GM21723 (cell line): ENCODE measurements at regions not wholly inside any gene's neighbourhood (a gene's known extent, or its start where the extent isn't known, plus 50 kb on each side); places are given as distances from the start of the nearest gene placed in this dataset.
"Not testable (repeated sequence)": the region's sequence is repeated elsewhere in the genome, so short reads cannot be mapped to it uniquely, and the experiment has no call there.

Experiments
- ATAC-seq: cut with Tn5 transposase; IDR thresholded peaks from one replicate; pipeline ENCODE4 v1.9.1; 2021; ENCODE audit warnings: mild to moderate bottlenecking, moderate library complexity; ENCODE audit not compliant: unreplicated experiment

DNA sequence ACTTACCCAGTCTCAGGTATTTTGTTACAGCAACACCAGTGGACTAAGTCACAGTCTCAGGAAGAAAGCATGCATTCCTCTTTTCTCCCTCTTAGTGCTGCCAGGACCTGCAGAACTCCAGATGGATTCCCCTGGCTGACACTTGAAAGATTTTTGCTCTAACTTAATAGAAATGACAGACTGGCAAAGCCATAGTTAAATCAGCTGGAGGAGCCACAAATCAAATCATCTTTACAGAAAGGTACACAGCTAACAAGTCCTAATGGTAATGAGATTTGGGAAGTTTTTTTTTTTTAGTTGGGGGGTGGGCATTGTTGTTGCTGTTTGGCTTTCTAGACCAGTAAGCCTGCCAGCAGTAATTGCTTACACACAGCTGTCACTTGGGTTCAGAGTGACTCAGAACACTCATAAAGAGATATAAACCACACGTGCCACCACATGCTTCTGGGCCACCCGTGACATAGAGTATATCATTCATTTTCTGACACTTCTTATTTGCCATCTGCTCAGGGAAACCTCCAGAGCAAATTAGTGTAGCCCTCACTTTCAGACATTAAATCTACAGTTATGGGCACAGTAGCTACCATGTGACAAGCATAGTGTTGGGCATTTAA is 72.4 kb downstream of the FH start:
- no peak for ATAC-seq

DNA sequence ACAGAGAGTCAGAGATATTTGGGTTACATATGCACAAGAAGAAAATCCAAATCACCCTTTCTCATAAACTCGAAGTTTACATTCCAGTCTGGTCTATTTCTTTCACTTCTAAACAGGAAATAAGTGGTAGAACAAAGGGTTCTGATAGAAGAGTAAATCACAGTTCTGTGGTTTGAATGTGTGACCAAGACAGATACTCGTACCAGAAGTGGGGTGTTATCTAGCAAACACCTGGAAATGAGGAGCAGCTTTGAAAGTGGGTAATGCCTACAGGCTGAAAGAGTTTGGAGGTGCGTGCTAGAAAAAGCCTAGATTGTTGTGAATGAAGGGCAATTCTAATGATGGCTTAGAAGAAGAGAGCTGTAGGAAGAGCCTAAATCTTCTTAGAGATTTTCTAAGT is 74.7 kb downstream of the FH start:
- ATAC-seq, result no peak

DNA sequence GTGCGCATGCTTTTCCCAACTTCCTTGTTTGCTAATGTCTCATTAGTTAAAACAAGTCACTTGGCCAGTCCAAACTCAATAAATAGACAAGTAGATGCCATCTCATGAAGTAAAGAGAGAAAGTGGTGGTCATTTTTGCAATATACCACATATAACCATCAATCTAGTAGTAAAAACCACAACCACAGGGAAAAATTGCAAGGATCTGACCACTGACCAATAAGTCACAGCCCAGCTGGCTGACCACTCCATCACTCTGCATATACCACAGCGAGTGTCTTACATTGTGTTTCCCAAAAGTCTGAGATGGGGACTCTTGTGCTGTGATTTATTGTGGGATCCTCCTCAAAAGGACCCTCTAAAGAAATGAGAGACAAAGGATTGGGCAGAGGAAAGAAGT is 76.0 kb downstream of the FH start:
- ATAC-seq, result no peak

DNA sequence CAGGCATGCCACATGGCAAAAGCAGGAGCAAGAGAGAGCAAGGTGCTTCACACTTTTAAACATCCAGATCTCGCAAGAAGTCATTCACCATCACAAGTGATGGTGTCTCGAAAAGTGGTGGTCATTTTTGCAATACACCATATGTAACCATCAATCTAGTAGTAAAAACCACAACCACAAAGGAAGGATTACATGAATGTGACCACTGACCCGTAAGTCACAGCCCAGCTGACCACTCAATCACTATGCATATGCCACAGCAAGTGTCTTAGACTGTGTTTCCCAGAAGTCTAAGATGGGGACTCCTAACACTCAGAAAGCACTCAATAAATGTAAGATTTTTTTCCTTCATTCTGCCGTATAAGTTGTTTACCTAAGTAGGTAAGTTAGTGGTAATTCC is 76.9 kb downstream of the FH start:
- no peak for ATAC-seq

DNA sequence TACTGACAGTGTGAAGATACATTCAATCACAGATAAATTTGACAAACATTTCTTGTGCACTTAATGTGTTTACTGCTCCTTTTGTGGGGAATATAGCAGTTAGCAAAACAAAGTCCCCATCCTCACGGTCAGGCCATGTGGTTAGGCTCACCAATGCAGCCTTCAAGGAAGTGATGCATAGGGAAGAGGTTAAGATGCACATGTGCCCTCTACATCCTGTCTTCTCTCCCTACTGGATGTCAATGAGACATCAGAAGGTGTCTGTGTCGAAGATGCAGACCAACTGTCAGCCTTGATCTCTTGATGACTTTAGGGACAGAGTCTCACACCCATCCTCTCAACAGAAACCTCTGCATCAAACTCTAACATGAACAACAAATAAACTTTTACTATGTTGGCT is 78.7 kb downstream of the FH start:
- no peak for ATAC-seq

DNA sequence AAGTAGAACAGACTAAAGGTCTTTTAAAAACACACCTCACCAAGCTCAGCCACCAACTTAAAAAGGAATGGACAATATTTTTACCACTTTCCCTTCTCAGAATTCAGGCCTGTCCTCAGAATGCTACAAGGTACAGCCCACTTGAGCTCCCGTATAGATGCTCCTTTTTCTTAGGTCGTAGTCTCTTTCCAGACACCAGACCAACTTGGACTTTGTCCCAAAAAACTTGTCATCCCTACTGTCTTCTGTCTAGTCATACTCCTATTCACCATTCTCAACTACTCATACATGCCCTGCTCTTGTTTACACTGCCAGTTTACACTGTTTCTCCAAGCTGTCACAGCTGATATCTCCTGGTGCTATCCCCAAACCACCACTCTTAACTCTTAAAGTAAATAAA is 80.9 kb downstream of the FH start:
- not testable (repeated sequence) for ATAC-seq

DNA sequence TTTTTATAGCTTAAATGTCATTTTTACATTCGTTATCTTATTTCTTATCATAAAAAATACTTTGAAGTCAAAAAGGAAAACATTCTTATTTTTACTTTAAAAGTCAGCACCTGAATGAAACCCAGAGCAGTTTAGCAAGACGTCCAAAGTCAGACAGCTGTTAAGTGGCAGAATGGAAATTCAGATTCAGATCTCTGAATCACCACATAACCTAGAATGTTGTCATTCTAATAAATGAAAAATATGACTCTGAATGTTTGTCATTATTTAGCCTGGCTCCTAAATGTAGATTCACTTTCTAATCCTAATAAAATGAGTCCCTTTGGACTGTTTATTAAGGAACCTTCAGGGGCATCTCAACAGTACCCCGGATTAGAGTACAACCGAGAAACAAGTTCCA is 75.2 kb upstream of the RGS7 start:
- ATAC-seq, result no peak

DNA sequence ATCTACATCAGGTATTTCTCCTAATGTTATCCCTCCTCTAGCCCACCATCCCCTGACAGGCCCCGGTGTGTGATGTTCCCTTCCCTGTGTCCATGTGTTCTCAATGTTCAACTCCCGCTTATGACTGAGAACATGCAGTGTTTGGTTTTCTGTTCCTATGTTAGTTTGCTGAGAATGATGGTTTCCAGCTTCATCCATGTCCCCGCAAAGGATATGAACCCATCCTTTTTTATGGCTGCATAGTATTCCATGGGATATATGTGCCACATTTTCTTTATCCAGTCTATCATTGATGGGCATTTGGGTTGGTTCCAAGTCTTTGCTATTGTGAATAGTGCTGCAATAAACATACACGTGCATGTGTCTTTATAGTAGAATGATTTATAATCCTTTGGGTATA is 68.1 kb upstream of the RGS7 start:
- not testable (repeated sequence) for ATAC-seq

DNA sequence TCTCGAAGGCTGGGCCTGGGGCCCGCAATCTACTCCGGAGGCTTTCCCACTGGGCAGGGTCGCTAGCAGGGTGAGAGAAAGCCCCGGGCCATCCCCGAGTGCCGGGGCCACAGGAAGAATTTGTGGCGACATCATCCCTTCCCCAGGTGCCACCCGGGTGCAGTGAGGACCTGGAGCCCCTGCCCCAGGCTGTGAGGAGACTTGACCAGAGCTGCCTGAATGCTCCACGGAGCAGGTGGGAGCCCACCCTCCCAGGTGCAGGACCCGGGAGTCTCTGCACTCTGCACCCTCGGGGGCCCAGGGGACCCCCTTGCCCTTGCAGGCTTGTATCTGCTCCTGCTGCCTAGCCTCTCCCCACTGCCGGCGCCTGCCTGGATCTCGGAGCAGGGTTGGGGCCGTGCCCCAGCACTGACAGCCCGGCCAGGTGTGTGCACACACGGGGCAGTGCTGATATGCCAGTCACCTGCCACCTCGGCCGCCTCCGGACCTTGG is 67.5 kb upstream of the RGS7 start:
- ATAC-seq, result peak; percentile 13

DNA sequence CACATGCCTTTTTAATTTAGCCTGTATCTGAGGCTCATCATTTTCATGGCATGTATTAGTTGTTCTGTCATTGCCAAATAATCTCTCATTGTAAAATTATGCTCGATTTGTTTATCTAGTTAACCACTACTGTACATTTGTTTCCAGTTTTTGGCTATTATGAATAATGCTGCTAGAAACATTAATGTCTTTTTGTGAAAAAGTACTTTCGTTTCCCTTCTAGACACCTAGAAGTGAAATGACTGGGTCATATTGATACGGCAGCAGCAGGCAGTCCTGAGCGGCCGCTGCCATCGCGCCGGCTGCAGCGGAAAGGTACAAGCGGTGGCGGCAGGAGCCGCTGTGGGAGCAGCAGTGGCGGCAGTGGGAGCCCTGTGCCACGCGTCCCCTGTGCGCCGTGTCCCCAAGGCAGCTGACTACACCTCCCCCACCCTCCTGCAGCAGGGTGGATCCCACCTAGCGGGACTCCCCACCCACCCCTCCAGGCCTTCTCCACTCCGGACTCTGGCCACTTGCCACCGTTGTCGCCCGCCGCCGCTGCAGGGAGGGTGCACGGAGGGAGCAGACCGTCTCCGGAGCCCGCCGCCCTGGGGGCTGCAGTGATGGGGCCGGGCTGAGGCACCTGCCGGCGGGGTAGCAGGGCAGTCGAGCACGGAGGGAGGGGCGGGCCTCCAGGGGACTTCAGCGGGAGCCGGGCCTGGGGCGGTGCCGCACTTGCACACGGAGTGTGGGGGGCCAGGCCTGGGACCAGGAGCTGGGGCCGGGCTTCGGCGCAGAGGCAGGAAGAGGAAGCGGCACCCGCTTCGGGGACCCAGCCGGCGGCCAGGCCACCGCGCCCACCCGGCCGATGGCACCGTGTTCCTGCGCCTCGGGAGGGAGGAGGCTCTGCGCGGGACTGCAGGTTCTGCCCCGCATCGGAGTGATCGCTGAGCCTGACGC is 66.8 kb upstream of the RGS7 start:
- peak; percentile 94 for ATAC-seq

DNA sequence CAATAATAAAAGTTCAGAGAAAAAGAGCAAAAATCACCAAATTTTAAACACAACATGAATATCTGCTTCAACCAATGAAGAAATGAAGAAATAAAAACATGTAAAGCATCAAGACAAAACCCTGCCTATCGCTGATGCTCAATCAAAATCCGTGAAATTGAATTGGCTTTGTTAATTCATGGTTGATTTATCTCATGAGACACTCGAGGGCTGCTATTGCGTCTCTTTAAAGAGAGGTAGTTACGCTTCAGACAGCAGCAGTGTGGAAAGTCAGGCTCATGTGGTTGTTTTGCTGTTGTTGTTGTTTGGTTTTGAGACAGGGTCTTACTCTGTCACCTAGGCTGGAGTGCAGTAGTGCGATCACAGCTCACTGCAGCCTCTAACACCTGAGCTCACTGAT is 65.5 kb upstream of the RGS7 start:
- ATAC-seq, result no peak

DNA sequence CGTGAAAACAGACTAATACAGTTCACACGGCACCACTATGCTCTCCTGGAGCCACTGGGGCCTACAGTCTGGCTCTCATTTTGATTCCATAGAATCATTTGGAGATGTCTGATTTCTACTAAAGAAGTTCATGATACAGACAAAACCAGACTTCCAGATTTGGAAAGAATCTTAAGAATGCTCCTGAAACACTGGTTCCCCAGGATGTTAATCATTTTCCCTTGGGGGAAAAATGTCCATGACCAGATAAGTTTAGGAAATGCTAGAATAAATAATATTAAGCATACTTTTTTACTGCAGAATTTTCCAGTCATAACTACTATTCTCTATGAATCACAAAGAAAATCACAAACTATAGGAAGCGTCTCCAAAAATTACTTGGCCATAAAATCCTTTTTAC is 63.0 kb upstream of the RGS7 start:
- no peak for ATAC-seq

DNA sequence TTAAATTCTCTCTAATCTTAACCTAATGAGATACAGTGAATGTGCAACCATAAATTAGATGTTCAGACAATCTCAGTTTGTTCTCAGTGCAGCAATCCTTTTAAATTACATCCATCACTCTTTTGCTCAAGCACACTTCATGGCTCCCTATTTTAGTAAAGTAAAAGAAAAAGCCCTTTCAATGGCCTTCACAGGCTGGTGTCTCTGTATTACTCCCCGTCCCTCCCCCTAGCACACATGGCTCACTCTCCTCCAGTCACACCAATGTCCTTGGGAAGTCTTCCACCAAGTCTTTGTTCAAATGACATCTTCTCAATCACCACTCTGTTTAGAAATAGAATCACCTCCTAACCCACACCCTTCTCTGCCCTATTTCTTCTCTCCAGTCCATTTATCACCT is 60.3 kb upstream of the RGS7 start:
- ATAC-seq, result no peak

DNA sequence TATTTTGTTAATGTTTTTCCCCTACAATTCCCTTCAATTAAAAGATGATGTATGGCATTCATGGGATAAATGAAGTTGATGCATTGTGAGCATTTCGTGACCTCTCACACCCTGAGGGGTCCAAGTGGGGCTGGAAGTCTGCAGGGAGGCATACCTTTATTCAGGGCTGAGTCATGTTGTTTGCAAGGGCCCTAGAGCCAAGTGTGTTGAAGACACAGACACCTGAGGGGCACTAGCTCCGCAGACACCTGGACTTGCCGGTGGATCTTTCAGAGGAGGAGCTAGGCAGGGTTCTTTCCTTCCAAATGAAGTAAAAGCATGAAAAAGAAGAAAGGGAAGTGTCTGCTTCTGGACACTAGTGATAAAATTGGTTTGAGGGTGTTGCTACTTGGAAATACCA is 57.0 kb upstream of the RGS7 start:
- ATAC-seq, result no peak

DNA sequence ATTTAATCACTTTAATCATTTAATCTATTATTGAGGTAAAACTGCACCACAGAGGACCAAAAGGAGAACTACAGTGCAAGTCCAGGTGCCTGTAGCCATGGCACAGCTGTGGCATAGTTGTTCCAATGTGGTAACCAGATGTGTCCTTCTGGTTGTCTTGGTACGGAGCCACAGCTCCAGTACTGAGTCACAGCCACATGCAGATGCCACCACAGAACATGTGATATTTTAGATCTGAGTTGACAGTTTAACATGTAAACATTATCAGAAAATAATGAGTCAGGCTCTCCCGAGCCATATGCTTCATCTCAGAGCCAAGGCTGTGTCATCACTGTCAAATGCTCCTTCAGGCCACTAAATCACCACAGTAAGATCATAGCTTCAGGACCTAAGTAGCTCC is 56.4 kb upstream of the RGS7 start:
- no peak for ATAC-seq

DNA sequence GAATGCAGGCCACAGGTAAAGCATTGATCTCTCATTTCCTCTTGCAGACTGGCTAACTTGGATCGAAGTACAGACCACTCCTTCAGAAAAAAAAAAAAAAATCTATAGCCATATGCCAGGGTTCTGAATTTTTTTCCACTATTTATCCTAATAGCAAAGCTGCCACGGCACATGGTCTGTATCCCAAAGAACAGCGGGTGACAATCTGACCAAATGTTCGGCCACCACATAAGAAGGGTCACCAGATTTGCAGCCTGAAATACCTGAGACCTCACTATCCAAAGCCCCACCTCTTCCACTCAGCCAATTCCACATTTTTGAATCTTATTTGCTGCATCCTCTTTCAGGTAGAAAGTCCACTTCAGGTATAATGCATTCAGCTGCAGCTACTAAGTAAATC is 55.6 kb upstream of the RGS7 start:
- no peak for ATAC-seq

DNA sequence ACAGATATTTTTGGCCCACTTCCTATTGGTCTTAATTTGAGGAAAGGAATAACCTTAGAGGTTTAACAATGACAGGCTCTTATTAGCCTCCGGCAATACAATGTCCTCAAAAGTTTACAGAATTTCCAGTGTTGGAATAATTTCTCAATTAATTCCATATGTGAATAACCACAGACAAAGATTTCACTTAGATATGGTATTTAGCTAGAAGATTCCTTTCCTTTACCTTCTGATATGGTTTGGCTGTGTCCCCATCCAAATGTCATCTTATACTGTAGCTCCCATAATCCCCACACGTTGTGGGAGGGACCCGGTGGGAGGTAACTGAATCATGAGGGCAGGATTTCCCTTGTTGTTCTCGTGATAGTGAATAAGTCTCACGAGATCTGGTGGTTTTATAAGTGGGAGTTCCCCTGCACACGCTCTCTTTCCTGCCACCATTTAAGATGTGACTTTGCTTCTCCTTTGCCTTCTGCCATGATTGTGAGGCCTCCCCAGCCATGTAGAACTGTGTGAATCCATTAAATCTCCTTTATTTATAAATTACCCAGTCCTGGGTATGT is 54.9 kb upstream of the RGS7 start:
- ATAC-seq, result no peak

DNA sequence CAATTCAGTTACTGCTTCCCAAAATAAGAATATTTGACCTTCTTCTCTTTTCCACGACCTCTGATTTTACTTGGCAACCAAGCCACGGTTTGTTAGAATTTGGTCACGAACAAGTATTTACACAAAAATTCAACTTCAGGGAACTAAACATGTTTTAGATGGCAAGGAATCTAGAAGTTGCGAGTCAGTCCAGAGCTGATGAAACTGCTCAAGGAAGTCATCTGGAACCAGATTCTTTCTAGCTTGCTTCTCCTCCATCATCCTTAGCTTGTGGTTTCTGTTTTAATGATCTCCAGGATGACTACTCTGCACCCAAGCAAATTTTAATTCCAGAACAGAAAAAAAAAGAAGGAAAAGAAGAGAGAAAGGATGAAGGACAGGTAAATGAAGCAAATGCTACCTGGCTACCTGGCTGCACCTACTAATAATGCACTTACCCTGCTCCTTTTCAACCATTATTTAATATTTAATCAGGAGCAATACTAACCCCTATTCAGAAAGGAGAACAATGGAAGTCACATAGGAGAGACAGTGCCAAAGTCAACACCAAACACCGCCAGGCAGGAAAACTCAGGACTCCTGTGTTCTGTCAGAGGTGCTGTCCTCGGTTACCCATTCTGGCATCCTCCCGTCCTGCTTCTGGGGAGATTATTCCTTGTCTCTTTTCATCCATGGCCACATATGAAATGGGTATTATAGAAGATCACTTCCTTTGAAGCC is 54.2 kb upstream of the RGS7 start:
- ATAC-seq, result no peak

DNA sequence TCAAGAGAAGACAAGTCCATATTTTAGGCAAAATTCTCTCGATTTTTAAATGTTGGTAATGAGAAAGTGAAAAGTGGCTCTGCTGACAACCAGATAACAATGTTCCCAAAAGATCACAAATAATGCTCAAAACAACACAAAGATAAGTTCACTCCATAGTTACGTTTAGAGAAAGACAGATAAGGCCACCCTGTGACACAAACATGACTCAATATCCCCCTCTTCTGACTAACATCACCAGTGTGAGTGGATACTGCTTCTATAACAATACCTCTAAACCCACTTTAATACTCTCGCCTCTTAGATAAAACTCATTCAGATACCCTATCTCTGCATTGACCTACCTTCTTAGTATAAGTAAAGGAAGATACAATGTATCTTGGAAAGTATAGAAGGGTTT is 51.2 kb upstream of the RGS7 start:
- no peak for ATAC-seq
